ENCODE measurements at regions not wholly inside any gene's neighbourhood (a gene's known extent, or its start where the extent isn't known, plus 50 kb on each side); places are given as distances from the start of the nearest gene placed in this dataset.

DNA sequence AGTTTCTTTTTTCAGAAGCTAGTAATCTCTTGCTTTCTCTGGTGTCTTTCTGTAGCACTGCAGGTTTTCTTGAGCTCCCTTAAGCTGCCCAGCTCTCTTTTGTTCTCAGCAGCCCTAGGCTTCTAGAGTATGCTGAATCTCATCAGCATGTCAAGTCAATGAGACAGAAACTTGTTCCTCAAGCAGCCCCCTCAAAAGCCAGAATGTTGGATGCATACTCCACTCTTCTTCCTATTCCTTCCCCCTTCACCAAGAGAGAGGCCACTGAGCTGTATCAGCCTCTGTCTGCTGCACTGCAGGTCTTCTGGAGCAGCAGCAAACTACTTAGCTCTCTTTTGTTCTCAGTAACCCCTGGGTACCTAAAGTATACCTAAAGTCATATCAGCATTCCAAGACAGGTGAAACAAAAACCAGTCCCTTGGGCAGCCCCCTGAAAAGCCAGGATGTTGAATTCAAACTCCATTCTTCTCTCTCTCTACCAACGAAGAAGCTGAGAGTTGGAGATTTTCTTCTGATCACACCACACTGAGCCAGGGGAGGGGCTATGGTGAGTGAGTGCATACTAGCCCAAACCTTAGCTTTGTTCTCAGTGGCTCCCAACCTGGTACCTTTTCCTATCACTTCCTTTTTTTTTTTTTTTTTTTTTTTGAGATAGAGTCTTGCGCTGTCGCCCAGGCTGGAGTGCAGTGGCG, 73.3 kb upstream of the WAC start:
- no TSS peak for BruUV-seq (replicated peaks)
- Histone ChIP-seq H4K91ac (ENCODE audit: insufficient read depth, low read depth, low read length) (no peak overlapping the region), H3K9me3 (ENCODE audit: control insufficient read depth, insufficient read depth, low read length) (no peaks in the 10 kb centered on the region), H2BK15ac (ENCODE audit: low read depth, low read length) (no peak overlapping the region), H4K5ac (ENCODE audit: low read depth, low read length) (no peak overlapping the region), H3K14ac (replicated peaks; ENCODE audit: low read depth, low read length) (no peak overlapping the region), H3K4me3 (ENCODE audit: insufficient read depth, low read depth, low read length) (no peak overlapping the region), H3K79me1 (ENCODE audit: low read depth in 1 of 2, low read length in 2 of 2) (no peaks in the 10 kb centered on the region), H4K8ac (ENCODE audit: low read depth in 2 of 2, low read length in 2 of 2) (no peak overlapping the region), H3K9me1 (ENCODE audit: insufficient read depth, low read length) (no peaks in the 10 kb centered on the region), H3K27ac (ENCODE audit: insufficient read depth, low read length) (no peak overlapping the region), H3K56ac (ENCODE audit: extremely low read depth, insufficient read depth, low read length) (no peak overlapping the region), H3K23ac (ENCODE audit: low read depth, low read length) (no peak overlapping the region), H2AK5ac (ENCODE audit: low read depth, low read length) (no peak overlapping the region), H3K36me3 (ENCODE audit: control insufficient read depth, insufficient read depth, low read length) (no peaks in the 10 kb centered on the region), H4K20me1 (ENCODE audit: insufficient read depth, low read length) (no peaks in the 10 kb centered on the region), H3K9ac (ENCODE audit: low read depth, low read length) (no peak overlapping the region), H3K4me2 (ENCODE audit: low read depth, low read length) (no peak overlapping the region), H2BK20ac (ENCODE audit: low read depth, low read length) (no peak overlapping the region), H2BK5ac (ENCODE audit: low read depth, low read length, poor library complexity, severe bottlenecking) (no peak overlapping the region), H2AFZ (replicated peaks; ENCODE audit: low read length, poor library complexity) (no peak overlapping the region), H3K4ac (ENCODE audit: low read depth, low read length) (no peak overlapping the region), H2AK9ac (replicated peaks; ENCODE audit: low read depth, low read length, poor library complexity) (no peak overlapping the region), H2BK120ac (ENCODE audit: low read depth, low read length) (no peak overlapping the region), H3K27me3 (ENCODE audit: control insufficient read depth, insufficient read depth, low read length) (peaks cover 10% of the 10 kb centered on the region), H3K18ac (ENCODE audit: low read depth, low read length) (no peak overlapping the region), H3K4me1 (ENCODE audit: control insufficient read depth, insufficient read depth, low read length) (no peaks in the 10 kb centered on the region)
- in situ Hi-C loops (cut with MboI; ENCODE audit: low sequenced_read_pairs) (no loop called here), dilution Hi-C loops (cut with HindIII; ENCODE audit: low sequenced_read_pairs, unreplicated experiment) (no loop called here), intact Hi-C loops (cut with micrococcal nuclease) (no loop called here)
- POLR2A ChIA-PET (ENCODE audit: unreplicated experiment): interaction anchor here (0.6 kb wide), 1 partner anchor 704 kb away, joined by 3 read pairs; no protein-coding TSS in a partner anchor
- CTCF ChIA-PET: no interaction called here
- TF ChIP-seq NFE2L2 (IDR thresholded peaks at IDR 0.05; ENCODE audit: low read depth, low read length) (no peak), RAD21 (IDR thresholded peaks at IDR 0.05; ENCODE audit: low read length) (no peak), SMC3 (IDR thresholded peaks at IDR 0.05; ENCODE audit: low read depth, low read length) (no peak), CHD1 (IDR thresholded peaks at IDR 0.05; ENCODE audit: low read depth, low read length) (no peak), MAFK (IDR thresholded peaks at IDR 0.05; ENCODE audit: low read depth, low read length) (no peak), CEBPB (IDR thresholded peaks at IDR 0.05; ENCODE audit: low read depth, low read length) (no peak), MAZ (IDR thresholded peaks at IDR 0.05; ENCODE audit: borderline replicate concordance, low read depth, low read length) (no peak)
- WGBS, 2 experiments (ENCODE audit: extremely low coverage in 2 of 2, insufficient read length in 1 of 2): no CpG with 5 or more reads among the region's 4 CpGs
- DNase-seq (no peak), ATAC-seq (ENCODE audit: low read depth) (no peak)

Measured in IMR-90 (cell line).